ENCODE measurements at regions not wholly inside any gene's neighbourhood (a gene's known extent, or its start where the extent isn't known, plus 50 kb on each side); places are given as distances from the start of the nearest gene placed in this dataset.

DNA sequence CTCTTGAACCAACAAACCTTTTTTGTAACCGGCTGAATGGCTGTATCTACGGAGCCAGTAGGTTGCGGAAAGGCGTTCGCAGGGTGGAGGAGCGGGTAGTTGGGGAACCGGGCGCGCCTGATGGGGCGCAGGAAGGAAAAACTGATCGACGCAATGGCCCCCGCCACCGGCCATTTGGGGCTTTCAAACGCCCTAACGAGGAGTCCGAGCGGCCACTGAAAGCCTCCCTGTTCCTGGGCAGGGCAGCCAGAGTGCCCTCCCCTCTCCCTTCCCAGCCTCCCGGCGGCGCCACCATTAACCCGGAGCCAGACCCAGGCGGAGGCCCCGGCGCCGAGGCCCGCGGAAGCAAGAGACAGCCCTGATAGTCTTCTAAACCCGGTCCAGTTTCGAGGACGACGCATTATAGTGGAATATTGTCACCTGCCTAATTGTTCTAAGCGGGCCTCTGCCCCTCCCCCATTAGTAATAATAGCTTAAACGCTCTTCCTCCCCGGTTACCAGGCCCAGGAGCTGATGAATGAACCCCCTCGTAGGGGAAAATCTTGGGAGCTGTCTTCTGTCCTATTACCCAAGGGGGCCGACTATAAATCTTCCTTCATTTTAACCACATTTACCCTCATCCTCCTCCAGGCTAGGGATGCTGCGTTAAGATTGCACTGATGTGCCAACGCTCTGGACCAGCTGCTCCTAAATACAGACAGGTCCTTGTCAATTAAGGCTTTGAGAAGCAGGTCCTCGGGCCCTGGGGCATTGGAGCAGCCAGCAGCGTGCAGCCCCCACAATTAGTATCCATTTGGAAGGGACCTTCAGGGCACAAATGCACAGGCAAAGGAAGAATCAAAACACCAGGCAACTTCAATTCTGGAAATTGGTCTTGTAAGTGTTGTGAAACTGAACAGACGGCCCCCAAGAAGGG is 61.6 kb upstream of the TMEM33 start (continued):
- TF ChIP-seq, protein P1, sequence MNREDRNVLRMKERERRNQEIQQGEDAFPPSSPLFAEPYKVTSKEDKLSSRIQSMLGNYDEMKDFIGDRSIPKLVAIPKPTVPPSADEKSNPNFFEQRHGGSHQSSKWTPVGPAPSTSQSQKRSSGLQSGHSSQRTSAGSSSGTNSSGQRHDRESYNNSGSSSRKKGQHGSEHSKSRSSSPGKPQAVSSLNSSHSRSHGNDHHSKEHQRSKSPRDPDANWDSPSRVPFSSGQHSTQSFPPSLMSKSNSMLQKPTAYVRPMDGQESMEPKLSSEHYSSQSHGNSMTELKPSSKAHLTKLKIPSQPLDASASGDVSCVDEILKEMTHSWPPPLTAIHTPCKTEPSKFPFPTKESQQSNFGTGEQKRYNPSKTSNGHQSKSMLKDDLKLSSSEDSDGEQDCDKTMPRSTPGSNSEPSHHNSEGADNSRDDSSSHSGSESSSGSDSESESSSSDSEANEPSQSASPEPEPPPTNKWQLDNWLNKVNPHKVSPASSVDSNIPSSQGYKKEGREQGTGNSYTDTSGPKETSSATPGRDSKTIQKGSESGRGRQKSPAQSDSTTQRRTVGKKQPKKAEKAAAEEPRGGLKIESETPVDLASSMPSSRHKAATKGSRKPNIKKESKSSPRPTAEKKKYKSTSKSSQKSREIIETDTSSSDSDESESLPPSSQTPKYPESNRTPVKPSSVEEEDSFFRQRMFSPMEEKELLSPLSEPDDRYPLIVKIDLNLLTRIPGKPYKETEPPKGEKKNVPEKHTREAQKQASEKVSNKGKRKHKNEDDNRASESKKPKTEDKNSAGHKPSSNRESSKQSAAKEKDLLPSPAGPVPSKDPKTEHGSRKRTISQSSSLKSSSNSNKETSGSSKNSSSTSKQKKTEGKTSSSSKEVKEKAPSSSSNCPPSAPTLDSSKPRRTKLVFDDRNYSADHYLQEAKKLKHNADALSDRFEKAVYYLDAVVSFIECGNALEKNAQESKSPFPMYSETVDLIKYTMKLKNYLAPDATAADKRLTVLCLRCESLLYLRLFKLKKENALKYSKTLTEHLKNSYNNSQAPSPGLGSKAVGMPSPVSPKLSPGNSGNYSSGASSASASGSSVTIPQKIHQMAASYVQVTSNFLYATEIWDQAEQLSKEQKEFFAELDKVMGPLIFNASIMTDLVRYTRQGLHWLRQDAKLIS (CRISPR knock-in tag; IDR thresholded peaks at IDR 0.05; ENCODE audit: borderline replicate concordance), result no peak
- TF ChIP-seq, protein P2, sequence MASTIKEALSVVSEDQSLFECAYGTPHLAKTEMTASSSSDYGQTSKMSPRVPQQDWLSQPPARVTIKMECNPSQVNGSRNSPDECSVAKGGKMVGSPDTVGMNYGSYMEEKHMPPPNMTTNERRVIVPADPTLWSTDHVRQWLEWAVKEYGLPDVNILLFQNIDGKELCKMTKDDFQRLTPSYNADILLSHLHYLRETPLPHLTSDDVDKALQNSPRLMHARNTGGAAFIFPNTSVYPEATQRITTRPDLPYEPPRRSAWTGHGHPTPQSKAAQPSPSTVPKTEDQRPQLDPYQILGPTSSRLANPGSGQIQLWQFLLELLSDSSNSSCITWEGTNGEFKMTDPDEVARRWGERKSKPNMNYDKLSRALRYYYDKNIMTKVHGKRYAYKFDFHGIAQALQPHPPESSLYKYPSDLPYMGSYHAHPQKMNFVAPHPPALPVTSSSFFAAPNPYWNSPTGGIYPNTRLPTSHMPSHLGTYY (CRISPR knock-in tag; IDR thresholded peaks at IDR 0.05), result no peak
- TF ChIP-seq, protein P3, sequence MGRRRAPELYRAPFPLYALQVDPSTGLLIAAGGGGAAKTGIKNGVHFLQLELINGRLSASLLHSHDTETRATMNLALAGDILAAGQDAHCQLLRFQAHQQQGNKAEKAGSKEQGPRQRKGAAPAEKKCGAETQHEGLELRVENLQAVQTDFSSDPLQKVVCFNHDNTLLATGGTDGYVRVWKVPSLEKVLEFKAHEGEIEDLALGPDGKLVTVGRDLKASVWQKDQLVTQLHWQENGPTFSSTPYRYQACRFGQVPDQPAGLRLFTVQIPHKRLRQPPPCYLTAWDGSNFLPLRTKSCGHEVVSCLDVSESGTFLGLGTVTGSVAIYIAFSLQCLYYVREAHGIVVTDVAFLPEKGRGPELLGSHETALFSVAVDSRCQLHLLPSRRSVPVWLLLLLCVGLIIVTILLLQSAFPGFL (CRISPR knock-in tag; IDR thresholded peaks at IDR 0.05; ENCODE audit: borderline replicate concordance), result no peak
- no peak for TF ChIP-seq SOX15 (CRISPR knock-in tag; IDR thresholded peaks at IDR 0.05)
- no peak for TF ChIP-seq IRF2 (CRISPR knock-in tag; IDR thresholded peaks at IDR 0.05; ENCODE audit: borderline replicate concordance, low read depth)

DNA sequence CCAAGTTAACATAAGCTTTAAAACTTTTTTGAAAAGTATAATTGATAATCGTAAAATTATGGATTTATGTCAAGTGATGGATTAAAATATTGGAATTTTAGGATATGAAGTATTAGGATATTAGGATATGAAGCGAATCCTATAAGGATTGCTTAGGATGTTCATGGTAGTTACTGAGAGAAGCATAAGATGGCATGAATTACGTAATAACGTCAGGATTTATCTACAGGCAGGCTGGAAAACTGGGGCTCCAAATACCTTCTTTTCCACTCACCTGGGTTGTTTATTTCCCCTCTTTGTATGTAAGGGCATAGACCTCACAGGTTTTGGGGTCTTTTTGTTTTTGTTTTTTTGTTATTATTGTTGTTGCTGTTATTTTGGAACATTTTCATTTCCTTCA is 65.2 kb upstream of the TMEM33 start:
- H3K27me3 Mint-ChIP-seq (ENCODE audit: low read depth), result peaks cover 96% of the 10 kb centered on the region
- H3K27ac Mint-ChIP-seq, result no peak overlapping the region
- ChIA-PET CTCF (no interaction called here), POLR2A (no interaction called here)
- no peak overlapping the region for H3K4me3 Mint-ChIP-seq
- DNase-seq (ENCODE audit: low spot score) (no peak), ATAC-seq (no peak)
- no peaks in the 10 kb centered on the region for H3K36me3 Mint-ChIP-seq
- peaks cover 48% of the 10 kb centered on the region for H3K4me1 Mint-ChIP-seq
- H3K9me3 Mint-ChIP-seq, result no peaks in the 10 kb centered on the region
- TF ChIP-seq RORB (CRISPR knock-in tag; IDR thresholded peaks at IDR 0.05) (no peak), ZBTB21 (CRISPR knock-in tag; IDR thresholded peaks at IDR 0.05; ENCODE audit: borderline replicate concordance) (no peak), NFE2L1 (CRISPR knock-in tag; IDR thresholded peaks at IDR 0.05) (no peak), ZNF317 (CRISPR knock-in tag; IDR thresholded peaks at IDR 0.05; ENCODE audit: borderline replicate concordance, low read depth) (no peak), EMX1 (CRISPR knock-in tag; IDR thresholded peaks at IDR 0.05) (no peak), FOXK1 (CRISPR knock-in tag; IDR thresholded peaks at IDR 0.05) (no peak), TEAD4 (CRISPR knock-in tag; IDR thresholded peaks at IDR 0.05) (no peak), CREM (CRISPR knock-in tag; IDR thresholded peaks at IDR 0.05) (no peak), ZNF219 (CRISPR knock-in tag; IDR thresholded peaks at IDR 0.05; ENCODE audit: borderline replicate concordance) (no peak), ELF4 (CRISPR knock-in tag; IDR thresholded peaks at IDR 0.05; ENCODE audit: low read depth) (no peak), JUN (CRISPR knock-in tag; IDR thresholded peaks at IDR 0.05) (no peak), NR3C1 (CRISPR knock-in tag; conservative IDR thresholded peaks at IDR 0.05; ENCODE audit: low read depth) (no peak), NR2C2 (CRISPR knock-in tag; IDR thresholded peaks at IDR 0.05) (no peak)
- TF ChIP-seq, protein P4, sequence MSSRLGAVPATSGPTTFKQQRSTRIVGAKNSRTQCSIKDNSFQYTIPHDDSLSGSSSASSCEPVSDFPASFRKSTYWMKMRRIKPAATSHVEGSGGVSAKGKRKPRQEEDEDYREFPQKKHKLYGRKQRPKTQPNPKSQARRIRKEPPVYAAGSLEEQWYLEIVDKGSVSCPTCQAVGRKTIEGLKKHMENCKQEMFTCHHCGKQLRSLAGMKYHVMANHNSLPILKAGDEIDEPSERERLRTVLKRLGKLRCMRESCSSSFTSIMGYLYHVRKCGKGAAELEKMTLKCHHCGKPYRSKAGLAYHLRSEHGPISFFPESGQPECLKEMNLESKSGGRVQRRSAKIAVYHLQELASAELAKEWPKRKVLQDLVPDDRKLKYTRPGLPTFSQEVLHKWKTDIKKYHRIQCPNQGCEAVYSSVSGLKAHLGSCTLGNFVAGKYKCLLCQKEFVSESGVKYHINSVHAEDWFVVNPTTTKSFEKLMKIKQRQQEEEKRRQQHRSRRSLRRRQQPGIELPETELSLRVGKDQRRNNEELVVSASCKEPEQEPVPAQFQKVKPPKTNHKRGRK (CRISPR knock-in tag; IDR thresholded peaks at IDR 0.05; ENCODE audit: borderline replicate concordance), result no peak
- TF ChIP-seq, protein P5, sequence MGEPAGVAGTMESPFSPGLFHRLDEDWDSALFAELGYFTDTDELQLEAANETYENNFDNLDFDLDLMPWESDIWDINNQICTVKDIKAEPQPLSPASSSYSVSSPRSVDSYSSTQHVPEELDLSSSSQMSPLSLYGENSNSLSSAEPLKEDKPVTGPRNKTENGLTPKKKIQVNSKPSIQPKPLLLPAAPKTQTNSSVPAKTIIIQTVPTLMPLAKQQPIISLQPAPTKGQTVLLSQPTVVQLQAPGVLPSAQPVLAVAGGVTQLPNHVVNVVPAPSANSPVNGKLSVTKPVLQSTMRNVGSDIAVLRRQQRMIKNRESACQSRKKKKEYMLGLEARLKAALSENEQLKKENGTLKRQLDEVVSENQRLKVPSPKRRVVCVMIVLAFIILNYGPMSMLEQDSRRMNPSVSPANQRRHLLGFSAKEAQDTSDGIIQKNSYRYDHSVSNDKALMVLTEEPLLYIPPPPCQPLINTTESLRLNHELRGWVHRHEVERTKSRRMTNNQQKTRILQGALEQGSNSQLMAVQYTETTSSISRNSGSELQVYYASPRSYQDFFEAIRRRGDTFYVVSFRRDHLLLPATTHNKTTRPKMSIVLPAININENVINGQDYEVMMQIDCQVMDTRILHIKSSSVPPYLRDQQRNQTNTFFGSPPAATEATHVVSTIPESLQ (CRISPR knock-in tag; IDR thresholded peaks at IDR 0.05), result no peak
- TF ChIP-seq, protein P6, sequence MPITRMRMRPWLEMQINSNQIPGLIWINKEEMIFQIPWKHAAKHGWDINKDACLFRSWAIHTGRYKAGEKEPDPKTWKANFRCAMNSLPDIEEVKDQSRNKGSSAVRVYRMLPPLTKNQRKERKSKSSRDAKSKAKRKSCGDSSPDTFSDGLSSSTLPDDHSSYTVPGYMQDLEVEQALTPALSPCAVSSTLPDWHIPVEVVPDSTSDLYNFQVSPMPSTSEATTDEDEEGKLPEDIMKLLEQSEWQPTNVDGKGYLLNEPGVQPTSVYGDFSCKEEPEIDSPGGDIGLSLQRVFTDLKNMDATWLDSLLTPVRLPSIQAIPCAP (CRISPR knock-in tag; IDR thresholded peaks at IDR 0.05), result no peak
